Thyroid gland (tissue), 4 donors: ENCODE measurements at regions not wholly inside any gene's neighbourhood (a gene's known extent, or its start where the extent isn't known, plus 50 kb on each side); places are given as distances from the start of the nearest gene placed in this dataset.

Experiments used
- CTCF ChIP-seq, 6 experiments: fragments of 200-600 bp in 3 of 6; fragments of 450-650 bp in 3 of 6; sonication (generic) in 3 of 6; IDR thresholded peaks; one replicate each; pipeline ENCODE4 v1.5.1; 2016 to 2019; ENCODE audit warnings: antibody characterized with exemption in 6 of 6, mild to moderate bottlenecking in 2 of 6, inconsistent platforms in 1 of 6, moderate library complexity in 1 of 6
- POLR2A ChIP-seq, 2 donors: fragments of 450-650 bp; IDR thresholded peaks; one replicate each; pipeline ENCODE4 v1.6.1; 2017; ENCODE audit warnings: antibody characterized with exemption in 2 of 2, mild to moderate bottlenecking in 2 of 2, moderate library complexity in 1 of 2

- TF ChIP-seq CTCF (IDR thresholded peaks at IDR 0.05) (no peak), POLR2A (IDR thresholded peaks at IDR 0.05) (no peak)
These were observed 1414.8 kb upstream of the CELF4 start for GRCh38 chr18:38980420-38980819.
